NCI-H226 (cell line): ENCODE measurements at regions not wholly inside any gene's neighbourhood (a gene's known extent, or its start where the extent isn't known, plus 50 kb on each side); places are given as distances from the start of the nearest gene placed in this dataset.

ENCODE experiments used
- DNase-seq: peaks from one replicate; pipeline ENCODE4 v3.0.0-alpha.2; 2015

- no peak for DNase-seq
These were observed 50.5 kb upstream of the LRRC1 start for GRCh38 chr6:53744321-53744720.

- peak; percentile 95 for DNase-seq
These were observed 53.6 kb upstream of the LRRC1 start for GRCh38 chr6:53741034-53741823.

- peak; percentile 82 for DNase-seq
These were observed 57.1 kb upstream of the LRRC1 start for GRCh38 chr6:53737746-53738145.

GRCh38 chr6:53735896-53736295 lies 58.9 kb upstream of the LRRC1 start:
- no peak for DNase-seq

GRCh38 chr6:53734473-53735299 lies 60.1 kb upstream of the LRRC1 start:
- peak; percentile 96 for DNase-seq

- no peak for DNase-seq
These were observed 62.8 kb upstream of the LRRC1 start for GRCh38 chr6:53731866-53732636.

GRCh38 chr6:53730767-53731166 lies 64.0 kb upstream of the LRRC1 start:
- no peak for DNase-seq

GRCh38 chr6:53728570-53729194 lies 63.1 kb upstream of the KLHL31 start:
- peak; percentile 29 for DNase-seq

GRCh38 chr6:53727748-53728147 lies 62.2 kb upstream of the KLHL31 start:
- DNase-seq, result peak; percentile 63

GRCh38 chr6:53725791-53726575 lies 60.4 kb upstream of the KLHL31 start:
- peak; percentile 43 for DNase-seq

- DNase-seq, result no peak
These were observed 58.9 kb upstream of the KLHL31 start for GRCh38 chr6:53724501-53724900.

- no peak for DNase-seq
These were observed 57.8 kb upstream of the KLHL31 start for GRCh38 chr6:53723331-53723730.

- DNase-seq, result no peak
These were observed 56.2 kb upstream of the KLHL31 start for GRCh38 chr6:53721766-53722165.

- peak; percentile 69 for DNase-seq
These were observed 53.3 kb upstream of the KLHL31 start for GRCh38 chr6:53718597-53719460.

- DNase-seq, result no peak
These were observed 52.0 kb upstream of the KLHL31 start for GRCh38 chr6:53717566-53717965.

GRCh38 chr6:53715434-53715833 lies 49.9 kb upstream of the KLHL31 start:
- no peak for DNase-seq
